ENCODE measurements at regions not wholly inside any gene's neighbourhood (a gene's known extent, or its start where the extent isn't known, plus 50 kb on each side); places are given as distances from the start of the nearest gene placed in this dataset.

DNA sequence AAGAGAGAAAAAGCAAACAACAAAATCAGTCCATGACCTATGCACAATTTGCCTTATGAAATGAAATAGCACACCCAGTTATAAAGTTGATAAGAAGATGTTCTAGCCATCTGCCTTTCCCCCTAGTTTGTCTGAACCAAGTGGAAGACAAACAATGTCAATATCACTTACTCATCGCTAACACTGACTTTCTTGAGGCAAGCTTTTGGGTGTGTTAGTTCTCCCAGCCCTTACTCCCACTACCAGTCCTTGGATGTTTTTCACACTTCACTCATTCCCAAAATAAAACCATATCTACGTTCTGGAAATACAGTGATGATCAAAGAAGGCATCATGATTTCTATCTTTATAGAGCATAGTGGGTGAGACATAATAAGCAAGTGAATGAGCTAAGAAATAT lies 393.8 kb downstream of the PCDH20 start:
- DNase-seq, result no peak

DNA sequence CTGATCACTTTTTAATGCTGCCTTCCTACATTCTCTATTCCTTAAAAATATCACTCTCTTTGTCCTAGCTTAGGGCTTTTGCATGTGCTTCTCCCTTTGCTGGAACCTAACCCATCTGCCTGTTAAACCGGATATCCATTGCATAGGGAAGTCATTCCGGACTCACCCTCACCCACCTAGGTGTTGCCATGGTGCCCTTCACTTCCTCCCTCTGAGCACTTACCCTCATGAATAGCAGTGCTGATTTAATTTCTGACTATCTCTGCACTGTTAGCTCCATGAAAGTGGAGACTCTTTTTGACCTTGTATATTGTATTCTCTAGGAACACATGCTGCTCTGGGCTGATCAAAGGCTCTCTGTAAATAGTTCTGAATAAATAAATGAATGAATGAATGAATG lies 401.9 kb downstream of the PCDH20 start:
- no peak for DNase-seq

DNA sequence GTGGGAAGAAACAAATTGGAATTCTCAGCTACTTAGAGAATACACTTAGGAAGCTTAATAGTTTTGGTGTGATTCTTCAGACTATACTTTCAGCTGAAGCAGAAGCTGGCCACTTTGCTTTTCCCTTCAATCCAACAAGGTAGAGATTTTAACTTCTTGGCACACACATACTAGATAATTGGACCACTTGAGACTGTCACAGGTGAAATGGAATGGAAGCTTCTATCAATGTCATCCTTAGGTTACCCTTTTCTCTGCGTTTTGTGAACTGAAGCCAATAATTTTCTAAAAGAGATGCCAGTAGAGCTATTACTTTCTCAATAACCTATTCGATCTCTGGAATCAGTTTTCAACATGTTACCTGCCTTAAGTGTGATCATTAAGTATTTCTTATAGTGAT lies 405.3 kb downstream of the PCDH20 start:
- no peak for DNase-seq

DNA sequence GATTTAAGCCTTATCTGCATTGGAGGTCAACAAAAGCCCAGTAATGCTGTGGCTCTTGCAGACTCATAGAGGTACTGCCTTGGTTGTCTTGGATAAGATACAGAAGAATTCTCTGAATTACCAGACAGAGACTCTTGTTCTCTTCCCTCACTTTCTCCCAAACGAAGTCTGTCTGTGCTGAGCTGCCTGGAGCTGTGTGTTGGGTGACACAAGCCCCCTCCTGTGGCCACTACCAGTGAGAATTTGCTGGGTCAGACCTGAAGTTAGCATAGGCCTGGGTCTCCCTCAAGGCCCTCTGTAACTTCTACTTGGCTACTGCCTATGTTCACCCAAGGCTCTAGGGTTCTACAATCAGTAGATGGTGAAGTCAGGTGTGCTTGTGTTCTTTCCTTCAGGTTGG lies 413.0 kb downstream of the PCDH20 start:
- no peak for DNase-seq

DNA sequence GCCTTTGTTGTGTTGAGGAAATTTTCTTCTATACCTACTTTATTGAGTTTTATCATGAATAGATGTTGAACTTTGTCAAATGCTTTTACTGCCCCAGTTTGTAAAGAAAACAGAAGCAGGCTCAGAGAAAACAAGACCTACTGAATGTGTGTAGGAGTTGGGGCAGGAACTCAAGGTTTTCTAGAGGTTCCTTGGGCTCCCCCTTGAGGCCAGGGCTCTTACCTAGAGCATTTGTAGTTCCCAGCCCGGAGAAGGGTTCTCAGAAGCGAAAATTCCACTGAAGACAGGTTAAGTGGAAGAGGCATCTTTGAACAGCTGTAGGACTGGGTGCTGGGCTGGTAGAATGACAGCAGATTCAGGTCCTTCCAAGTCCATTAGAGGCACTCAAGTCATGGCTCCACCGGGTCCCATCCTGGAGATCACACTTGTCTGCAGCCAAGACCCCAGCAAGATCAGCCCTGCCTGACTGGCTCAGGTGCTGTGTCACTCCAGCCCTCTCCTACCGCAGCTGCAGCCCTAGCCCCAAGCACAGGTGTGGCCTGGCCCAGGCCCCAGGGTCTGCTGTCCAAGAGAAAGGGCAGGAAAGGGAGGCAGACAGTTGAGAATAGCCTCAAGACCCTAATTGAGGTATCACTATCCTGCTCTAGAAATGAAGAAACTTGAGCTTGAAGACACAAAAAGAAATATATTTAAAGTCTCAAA lies 425.5 kb downstream of the PCDH20 start:
- DNase-seq, result peak; percentile 2

DNA sequence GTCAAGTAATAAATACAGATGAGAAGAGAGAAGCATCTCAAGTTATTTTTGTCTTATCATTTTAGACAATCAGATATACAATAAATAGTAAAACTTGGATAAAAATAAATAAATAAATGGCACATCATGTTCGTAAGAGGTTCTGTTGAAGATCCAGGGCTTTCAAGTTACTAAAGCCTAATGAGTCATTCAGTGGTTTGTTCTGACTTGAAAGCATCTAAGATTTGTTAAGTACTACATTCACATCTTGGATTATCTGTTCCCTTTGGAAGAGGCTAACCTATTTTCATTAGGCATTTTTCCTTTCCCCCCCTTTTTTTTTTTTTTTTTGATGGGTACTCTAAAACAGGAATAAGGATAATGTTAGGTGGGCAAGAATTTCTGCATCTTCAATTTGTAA lies 429.3 kb downstream of the PCDH20 start:
- DNase-seq, result no peak

DNA sequence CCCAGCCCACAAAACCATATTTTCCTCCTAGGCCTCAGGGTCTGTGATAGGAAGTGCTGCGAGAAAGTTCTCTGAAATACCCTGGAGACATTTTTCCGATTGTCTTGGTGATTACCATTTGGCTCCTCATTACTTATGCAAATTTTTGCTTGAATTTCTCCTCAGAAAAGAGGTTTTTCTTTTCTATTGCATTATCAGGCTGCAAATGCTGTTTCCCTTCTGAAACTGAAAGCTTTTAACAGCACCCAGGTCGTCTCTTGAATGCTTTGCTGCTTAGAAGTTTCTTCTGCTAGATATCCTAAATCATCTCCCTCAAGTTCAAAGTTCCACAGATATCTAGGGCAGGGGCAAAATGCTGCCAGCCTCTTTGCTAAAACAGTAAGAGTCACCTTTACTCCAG lies 434.2 kb downstream of the PCDH20 start:
- DNase-seq, result no peak

DNA sequence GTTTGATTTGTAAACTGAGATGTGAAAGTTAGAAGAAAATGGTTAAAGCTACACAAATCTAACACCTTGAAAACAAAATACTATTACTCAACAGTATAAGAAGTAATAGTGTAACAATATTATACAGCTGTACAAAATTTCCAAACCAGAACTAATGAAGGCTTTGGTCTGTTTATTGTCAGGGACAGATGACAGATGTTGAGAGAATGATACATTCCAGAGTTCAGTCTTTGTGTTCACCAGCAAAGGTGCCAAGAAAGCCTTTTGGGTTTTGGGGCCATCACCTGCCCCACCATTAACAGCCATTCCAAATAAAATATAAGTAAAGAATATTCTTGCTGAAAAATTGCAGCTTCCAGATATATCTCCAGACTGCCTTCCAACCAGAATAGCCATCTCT lies 439.3 kb downstream of the PCDH20 start:
- DNase-seq, result no peak

DNA sequence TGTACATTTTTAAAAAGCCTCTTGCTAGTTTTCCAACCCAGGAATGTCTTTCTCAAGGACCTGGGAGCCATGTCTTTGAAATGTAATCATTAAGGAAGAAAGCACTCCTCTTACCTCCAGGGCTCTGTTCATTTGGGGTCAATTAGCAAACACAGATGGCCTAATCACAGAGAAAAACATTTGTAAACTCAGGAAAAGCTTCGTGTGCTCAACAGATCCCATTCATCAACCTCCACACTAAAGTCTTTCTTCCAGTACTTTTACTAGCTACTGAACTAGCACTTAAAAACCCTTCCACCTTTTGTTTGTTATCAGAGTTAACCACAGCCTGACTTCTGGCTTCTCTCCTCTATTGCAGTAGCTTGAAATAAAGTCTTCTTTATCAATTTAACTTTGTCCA lies 441.4 kb downstream of the PCDH20 start:
- DNase-seq, result no peak

DNA sequence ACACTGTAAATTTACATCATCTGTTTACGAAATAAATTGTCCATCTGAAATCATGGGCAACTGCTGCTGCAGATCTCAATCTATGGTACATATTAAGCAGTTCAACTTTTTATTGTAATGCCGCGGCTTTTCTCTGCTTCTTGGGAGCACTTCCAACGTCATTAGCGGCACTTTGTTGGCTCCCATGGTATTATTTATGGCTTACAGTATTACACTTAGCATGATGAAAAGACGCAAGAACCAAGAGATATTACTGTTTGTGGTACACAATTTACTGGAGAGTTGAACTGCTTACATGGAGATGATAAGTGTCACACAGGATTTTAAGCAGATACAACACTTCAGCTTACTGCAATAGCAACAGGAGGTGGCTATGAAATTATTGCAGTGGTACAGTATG lies 442.1 kb downstream of the PCDH20 start:
- DNase-seq, result no peak

DNA sequence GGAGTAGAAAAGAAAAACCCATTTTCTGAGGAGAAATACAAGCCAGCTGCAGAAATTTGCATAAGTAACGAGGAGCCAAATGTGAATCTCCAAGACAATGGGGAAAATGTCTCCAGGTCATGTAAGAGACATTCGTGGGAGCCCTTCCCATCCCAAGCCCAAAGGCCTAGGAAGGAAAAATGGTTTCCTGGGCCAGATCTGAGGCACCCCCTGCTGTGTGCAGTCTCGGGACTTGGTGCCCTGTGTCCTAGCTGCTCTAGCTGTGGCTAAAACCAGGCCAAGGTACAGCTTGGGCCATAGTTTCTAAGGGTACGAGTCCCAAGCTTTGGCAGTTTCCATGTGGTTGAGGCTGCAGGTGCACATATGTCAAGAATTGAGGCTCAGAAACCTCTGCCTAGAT lies 444.9 kb downstream of the PCDH20 start:
- DNase-seq, result no peak

DNA sequence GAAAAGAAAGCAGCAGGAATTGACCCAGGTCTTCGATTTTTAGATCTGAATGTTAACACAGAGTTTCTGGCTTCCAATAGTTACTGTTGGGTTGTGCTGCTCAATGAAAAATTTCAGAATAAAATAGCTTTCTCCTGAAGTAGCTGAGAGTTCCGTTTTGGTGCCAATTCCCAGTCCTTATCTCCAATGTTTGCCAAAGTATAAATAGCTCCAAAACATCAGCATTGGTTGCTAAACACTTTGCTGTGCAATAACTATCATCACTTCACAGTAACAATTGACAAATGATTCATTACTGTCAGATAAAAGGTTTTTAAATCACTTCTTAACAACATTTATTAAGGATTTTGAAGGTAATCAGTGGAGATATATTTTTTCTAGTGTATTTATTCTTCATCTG lies 446.0 kb downstream of the PCDH20 start:
- DNase-seq, result no peak

DNA sequence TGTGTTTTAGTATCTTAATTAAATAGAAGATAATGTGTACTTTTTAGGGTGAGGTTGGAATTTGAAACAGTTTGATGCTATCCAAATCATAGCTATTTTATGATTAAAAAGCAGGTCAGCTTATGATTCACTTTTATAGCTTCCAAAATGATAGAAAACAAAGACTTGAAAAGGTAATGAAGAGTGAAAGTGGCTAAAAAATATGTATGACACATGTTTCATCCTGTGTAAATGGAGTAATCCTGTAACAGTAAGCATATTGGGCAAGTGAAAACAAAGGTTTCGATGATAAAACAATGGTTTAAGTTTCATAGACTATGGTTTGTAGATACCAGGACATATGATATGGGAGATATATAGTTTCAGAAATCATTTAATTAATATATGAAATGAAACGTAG lies 456.2 kb downstream of the PCDH20 start:
- DNase-seq, result no peak

DNA sequence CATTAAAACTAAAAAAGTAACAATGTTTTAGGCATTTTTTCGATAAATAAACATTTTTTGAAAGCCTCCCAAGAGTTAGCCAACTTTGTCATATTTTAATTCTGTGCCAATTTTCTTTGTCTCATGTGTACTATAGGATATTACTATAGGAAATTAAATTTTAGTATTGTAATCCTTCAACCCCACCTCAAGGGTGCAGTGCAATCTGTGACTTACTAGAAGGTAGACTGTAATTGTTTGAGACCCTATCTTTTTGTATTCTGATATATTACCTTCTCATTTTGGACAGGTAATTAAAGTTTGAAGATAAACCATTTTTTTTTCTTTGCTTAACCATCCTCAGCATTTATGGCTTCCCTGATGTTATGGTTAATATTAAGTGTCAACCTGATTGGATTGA lies 457.8 kb downstream of the PCDH20 start:
- no peak for DNase-seq

DNA sequence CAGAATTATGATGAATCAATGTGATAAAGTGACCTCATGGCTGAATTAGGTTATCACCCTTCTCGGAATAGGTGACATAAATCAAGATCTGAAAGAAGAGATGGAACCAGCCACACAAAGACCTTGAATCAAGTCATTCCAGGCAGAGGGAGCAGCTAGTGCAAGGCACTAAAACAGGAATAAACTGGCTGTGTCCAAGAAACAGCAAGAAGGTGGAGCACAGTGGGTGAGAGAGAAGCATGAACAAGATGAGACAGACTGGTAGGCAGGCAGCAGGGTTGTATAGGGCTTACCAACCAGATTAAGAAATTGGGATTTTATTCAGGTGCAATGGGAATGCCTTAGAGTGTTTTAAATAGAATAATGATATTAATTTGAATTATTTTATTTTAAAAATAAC lies 470.3 kb downstream of the PCDH20 start:
- no peak for DNase-seq

DNA sequence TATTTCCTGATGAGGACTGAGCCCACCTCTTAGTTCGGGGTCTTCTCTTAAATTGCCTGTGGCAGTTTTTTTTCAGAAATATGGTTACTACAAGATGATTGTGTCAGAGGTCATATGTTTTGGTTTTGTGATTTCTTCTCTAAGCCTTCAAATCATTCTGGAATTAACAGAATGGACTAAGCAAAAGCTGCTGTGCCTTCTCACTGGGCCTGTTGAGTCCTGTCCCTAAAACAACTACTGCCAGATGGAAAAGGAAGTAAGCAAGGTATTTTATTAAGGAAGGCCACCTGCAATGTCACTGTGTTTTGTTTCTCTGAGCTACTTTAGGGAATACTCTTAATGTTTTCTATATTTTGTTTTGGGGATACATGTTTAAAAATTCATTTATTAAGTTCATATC lies 470.8 kb downstream of the PCDH20 start:
- no peak for DNase-seq

DNA sequence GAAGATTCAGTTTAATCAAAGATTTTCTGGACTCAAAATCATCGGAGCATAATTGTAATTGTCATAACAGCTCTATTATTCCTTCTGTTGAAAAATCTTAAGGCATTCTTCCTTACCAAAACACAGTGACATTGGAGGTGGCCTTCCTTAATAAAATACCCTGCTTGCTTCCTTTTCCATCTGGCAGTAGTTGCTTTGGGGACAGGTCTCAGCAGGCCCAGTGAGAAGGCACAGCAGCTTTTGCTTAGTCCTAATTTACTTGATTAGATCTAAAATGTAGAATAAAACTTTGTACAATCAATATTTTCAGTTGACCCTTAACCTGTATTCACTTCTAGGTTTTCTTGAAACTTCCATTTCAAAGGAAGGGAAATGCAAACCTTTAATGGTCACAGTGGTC lies 471.6 kb downstream of the PCDH20 start:
- no peak for DNase-seq

DNA sequence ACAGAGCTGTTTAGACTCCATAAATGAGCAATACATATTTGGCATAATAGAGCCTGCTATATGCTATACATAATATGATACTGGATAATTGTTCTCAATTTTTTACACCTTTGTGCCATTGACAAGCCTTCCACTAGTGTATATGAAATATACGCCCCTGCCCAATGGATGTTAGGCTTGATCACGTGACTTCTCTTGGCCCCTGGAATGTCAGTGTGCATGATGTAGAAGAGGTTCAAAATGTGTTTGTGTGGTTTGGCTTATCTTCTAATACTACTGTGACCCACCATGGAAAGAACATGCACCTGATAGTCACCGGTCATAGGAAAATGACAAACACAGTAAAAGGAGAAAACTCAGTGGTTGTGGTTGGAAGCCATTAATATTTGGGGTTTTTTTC lies 479.4 kb downstream of the PCDH20 start:
- DNase-seq, result no peak

DNA sequence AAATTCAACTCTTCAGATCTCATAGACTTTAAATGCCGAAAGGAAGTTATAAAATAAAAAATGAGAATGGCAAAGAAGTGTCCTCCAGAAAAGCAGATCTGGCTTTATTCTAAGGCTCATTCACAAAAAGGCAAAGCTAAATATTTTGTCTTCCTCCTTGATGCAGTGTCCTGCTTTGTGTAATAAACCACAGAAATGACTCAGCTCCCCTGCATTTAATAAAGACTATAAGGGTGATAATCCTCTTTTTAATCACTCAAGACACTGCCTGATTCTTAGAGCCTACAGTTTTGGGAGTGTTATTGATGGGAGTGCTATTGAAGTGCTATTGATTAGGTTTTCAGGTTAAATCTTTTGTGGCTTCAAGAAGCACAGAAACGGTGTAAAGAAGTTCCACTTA lies 482.0 kb downstream of the PCDH20 start:
- DNase-seq, result no peak

DNA sequence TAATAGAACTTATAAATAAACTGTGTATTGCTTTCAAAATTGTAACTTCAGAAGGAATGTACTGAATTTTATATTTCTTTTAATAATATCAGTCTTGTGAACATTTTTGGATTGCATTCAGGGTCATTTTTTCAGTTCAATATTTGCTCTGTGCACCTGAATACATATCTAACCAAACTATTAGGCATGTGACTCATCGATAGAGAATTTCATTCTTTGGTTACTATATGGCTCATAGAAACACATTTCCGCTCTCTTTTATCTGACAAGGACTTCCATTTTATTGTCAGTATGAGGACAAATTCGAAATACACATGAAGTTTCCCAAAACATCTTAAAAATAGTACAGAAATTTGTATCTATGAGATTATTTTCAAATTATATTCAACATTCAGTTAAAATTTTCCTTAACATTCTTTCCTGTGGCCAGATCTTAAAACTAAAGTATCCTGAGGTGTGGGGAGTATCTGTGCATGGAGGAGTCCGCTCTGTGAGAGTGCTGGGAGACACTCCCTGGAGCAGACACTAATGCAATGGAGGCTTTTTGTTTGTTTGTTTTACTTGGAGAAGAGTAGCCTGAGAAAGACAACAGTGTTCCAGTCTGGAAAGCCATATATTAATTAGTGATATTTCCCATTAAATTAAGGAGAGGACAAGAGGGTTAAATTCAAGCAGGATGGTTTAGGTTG lies 483.6 kb downstream of the PCDH20 start:
- DNase-seq, result no peak

DNA sequence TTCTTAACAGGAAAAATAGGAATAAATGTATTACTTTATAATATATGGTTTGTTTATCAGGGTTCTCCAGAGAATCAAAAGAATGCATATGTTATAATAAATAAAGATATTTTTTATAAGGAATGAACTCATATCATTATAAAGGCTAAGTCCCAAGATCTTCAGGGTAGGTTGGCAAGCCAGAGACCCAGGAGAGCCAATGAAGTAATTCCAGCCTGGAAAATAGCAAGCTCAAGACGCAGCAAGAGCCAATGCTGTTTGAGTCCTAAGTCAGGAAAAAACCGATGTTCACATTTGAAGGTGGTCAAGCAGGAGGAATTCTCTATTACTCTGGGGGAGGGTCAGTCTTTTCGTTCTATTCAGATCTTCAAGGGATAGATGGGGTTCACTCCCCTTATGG lies 490.0 kb downstream of the PCDH20 start:
- DNase-seq, result no peak

DNA sequence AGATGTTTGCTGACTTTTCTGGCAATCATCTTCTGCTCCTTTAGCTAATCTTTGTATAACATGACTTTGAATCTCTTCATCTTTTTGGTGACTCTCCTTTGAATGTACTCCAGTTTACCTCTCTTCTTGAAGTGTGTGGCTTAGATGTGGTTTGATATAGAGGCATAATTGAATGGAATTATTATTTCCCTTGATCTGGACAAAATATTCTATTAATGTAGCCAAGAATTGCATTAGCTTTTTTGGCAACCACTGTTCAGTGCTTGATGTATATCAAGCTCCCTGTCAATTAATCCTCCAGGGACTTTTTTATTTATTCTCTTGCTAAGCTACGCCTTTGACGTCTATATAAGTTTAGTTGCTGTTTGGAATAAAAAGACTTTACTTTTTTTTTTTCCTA lies 490.8 kb downstream of the PCDH20 start:
- no peak for DNase-seq

DNA sequence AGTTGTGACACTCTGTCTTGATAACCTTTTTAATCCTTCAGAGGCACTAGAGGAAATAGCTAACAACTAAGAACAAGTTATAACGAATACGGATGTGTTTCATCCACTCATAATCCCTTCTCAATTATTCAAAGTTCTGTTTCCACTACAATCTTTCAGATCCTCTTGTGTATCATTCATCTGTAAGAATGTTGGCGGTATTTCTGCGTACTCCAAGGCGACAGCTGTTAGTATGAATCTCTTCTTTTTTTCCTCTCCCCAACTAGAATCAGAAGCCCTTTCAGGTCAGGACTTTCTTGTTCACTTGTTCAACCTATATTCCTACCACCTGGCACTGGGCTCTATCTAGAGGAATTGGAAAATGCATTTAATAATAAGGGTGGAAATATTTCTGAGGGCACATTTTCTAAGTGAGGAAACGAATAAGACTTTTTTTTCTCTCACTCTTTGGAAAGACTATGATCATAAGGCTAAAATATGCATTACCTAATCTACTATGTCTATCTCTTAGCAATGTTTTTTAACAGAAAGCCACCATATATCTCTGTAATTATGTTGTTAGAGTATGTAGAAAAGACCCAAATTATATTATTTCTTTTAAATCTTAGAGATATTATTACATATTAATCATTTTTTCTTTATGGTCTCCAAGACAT lies 492.9 kb downstream of the PCDH20 start:
- no peak for DNase-seq

DNA sequence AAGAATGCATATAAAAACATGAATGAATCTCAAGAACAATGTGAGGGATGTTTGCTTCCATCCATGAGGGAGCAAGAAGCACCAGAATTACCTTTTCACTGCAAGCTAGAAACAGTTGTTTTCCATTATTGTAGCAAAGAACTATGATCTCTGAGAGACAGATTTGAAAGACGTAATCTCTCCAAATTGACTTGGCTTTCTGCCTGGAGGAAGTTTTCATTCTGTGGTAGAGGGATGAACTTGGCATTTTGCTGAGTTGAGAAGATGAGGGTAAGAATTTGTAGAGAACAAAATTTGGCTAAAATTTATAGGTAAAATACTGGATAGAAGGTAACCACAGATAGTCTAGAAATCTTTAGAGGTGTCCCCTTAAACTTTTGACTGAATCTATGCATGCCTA lies 496.8 kb downstream of the TDRD3 start:
- DNase-seq, result no peak

DNA sequence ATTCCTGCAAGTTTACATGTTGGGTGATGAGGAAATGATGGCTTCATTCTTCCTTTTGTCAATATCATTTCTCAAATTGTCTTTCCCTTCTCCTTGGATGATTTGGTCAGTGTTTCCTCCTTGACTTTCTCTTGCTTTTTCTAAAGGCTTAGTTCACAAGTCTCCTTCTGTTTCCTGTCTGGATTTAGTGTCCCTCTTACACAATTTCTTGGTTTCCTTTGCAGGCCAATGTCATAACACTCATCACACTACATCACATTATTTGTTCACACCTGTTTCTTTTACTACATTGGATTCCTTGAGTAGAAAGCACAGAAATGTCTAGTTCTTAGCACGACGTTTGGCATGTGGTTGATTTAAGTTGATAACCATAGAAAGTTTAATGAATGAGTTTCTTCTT lies 490.7 kb downstream of the TDRD3 start:
- DNase-seq, result no peak
